ENCODE measurements at regions not wholly inside any gene's neighbourhood (a gene's known extent, or its start where the extent isn't known, plus 50 kb on each side); places are given as distances from the start of the nearest gene placed in this dataset.

GRCh38 chr2:236849508-236849907 is 236.2 kb upstream of the COPS8 start:
- TF ChIP-seq CREB1 (IDR thresholded peaks at IDR 0.05; ENCODE audit: low read depth) (no peak), RAD21 (IDR thresholded peaks at IDR 0.05; ENCODE audit: low read depth) (no peak), REST (IDR thresholded peaks at IDR 0.05; ENCODE audit: low read depth) (no peak), CEBPB (IDR thresholded peaks at IDR 0.05) (no peak), YY1 (IDR thresholded peaks at IDR 0.05; ENCODE audit: low read depth) (no peak), TAF1 (IDR thresholded peaks at IDR 0.05; ENCODE audit: low read depth) (no peak), EP300 (IDR thresholded peaks at IDR 0.05; ENCODE audit: borderline replicate concordance) (no peak), MAX (IDR thresholded peaks at IDR 0.05) (no peak), USF1 (IDR thresholded peaks at IDR 0.05) (no peak), TEAD4 (IDR thresholded peaks at IDR 0.05) (no peak), FOXM1 (IDR thresholded peaks at IDR 0.05; ENCODE audit: borderline replicate concordance, low read depth) (no peak), TCF12 (IDR thresholded peaks at IDR 0.05; ENCODE audit: low read depth) (no peak), ZBTB7A (IDR thresholded peaks at IDR 0.05; ENCODE audit: low read depth) (no peak), EGR1 (IDR thresholded peaks at IDR 0.05) (no peak)

All from Ishikawa (cell line).